ENCODE measurements at regions not wholly inside any gene's neighbourhood (a gene's known extent, or its start where the extent isn't known, plus 50 kb on each side); places are given as distances from the start of the nearest gene placed in this dataset.

DNA sequence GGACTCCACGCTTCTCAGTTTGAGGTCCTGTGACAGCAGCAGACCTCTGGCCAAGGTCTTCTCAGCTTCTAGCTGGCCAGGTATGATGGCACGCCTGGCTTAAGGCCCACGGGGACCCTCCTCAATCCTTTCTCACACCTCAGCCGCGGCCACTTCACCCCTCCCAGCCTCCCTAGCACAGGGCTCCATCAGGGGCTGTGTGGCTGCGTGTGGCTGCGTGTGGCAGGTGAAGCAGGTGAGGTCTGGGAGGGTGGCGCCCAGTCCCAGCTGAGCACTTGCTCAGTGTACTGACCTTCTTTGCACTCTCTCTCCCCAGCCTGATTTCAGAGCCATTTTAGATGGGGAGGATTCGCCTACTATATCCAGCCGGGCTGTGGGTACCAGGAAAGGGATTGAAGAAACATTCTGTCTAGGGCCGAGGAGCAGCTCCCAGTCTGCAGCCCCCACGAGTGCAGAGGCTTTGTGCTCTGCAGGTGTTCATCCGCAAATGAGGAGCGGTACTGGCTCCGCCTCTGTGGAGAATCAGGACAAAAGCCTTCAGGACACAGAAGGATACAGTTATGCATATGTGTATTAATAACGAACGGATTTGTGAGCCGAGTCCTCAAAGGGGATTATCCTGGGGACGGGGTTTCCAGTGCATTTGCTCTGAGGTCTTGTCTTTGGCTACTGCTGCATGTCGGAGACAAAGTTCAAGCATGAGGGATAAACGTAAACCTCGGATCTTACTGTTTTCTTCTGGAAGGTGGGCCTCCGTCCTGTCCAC, 236.9 kb upstream of the RAB6C start:
- Histone ChIP-seq H3K9me1 (replicated peaks; ENCODE audit: control insufficient read depth, extremely low read depth, insufficient read depth, low read length) (no peaks in the 10 kb centered on the region), H3K79me2 (ENCODE audit: control insufficient read depth, insufficient read depth, low read length) (no peaks in the 10 kb centered on the region), H3K9ac (replicated peaks; ENCODE audit: extremely low read depth, insufficient read depth, low read length) (no peak overlapping the region), H2AFZ (ENCODE audit: low read depth, low read length) (no peak overlapping the region), H3K4me2 (ENCODE audit: insufficient read depth, low read length) (no peak overlapping the region), H3K27ac (ENCODE audit: insufficient read depth, low read depth, low read length) (no peak overlapping the region), H4K20me1 (replicated peaks; ENCODE audit: control insufficient read depth, extremely low read depth, insufficient read depth, low read length) (no peaks in the 10 kb centered on the region), H3K9me3 (replicated peaks; ENCODE audit: control insufficient read depth, insufficient read depth, low read length) (no peaks in the 10 kb centered on the region), H3K36me3 (ENCODE audit: control insufficient read depth in 2 of 2, extremely low read depth in 1 of 2, insufficient read depth in 2 of 2, low read length in 2 of 2) (no peaks in the 10 kb centered on the region), H3K4me1 (ENCODE audit: control insufficient read depth, extremely low read depth, insufficient read depth, low read length) (no peaks in the 10 kb centered on the region), H3K4me3 (replicated peaks in 1 of 3; ENCODE audit: insufficient read depth in 1 of 3, low read depth in 1 of 3, low read length in 3 of 3) (no peak overlapping the region), H3K27me3 (ENCODE audit: control insufficient read depth in 2 of 2, insufficient read depth in 2 of 2, low read length in 2 of 2) (no peaks in the 10 kb centered on the region)
- intact Hi-C loops (cut with micrococcal nuclease) (no loop called here), dilution Hi-C loops (cut with MboI; ENCODE audit: extremely low pct_ligation_motif_present, low sequenced_read_pairs) (no loop called here)
- BruUV-seq (replicated peaks) = no TSS peak
- FAIRE-seq (no peak), DNase-seq (ENCODE audit: low read depth, low spot score) (no peak)
- POLR2A ChIA-PET = no interaction called here
- TF ChIP-seq FOS (IDR thresholded peaks at IDR 0.05; ENCODE audit: borderline replicate concordance, insufficient read depth, low read length) (no peak), EZH2 (IDR thresholded peaks at IDR 0.05; ENCODE audit: borderline replicate concordance, low read depth, low read length, severe bottlenecking) (no peak), JUN (IDR thresholded peaks at IDR 0.05; ENCODE audit: borderline replicate concordance, insufficient read depth, insufficient read length, low read depth) (no peak), POLR2AphosphoS5 (IDR thresholded peaks at IDR 0.05; ENCODE audit: insufficient read depth, low read depth, low read length) (no peak), GATA2 (IDR thresholded peaks at IDR 0.05; ENCODE audit: insufficient read depth, insufficient read length, low read depth, low read length) (no peak), MYC (IDR thresholded peaks at IDR 0.05; ENCODE audit: low read depth, low read length) (no peak)
- TF ChIP-seq, protein P1, sequence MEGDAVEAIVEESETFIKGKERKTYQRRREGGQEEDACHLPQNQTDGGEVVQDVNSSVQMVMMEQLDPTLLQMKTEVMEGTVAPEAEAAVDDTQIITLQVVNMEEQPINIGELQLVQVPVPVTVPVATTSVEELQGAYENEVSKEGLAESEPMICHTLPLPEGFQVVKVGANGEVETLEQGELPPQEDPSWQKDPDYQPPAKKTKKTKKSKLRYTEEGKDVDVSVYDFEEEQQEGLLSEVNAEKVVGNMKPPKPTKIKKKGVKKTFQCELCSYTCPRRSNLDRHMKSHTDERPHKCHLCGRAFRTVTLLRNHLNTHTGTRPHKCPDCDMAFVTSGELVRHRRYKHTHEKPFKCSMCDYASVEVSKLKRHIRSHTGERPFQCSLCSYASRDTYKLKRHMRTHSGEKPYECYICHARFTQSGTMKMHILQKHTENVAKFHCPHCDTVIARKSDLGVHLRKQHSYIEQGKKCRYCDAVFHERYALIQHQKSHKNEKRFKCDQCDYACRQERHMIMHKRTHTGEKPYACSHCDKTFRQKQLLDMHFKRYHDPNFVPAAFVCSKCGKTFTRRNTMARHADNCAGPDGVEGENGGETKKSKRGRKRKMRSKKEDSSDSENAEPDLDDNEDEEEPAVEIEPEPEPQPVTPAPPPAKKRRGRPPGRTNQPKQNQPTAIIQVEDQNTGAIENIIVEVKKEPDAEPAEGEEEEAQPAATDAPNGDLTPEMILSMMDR (IDR thresholded peaks at IDR 0.05; ENCODE audit: extremely low read depth in 1 of 2, insufficient read depth in 1 of 2, low read depth in 1 of 2, low read length in 2 of 2) = no peak
- TF ChIP-seq, protein P2, sequence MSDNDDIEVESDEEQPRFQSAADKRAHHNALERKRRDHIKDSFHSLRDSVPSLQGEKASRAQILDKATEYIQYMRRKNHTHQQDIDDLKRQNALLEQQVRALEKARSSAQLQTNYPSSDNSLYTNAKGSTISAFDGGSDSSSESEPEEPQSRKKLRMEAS (IDR thresholded peaks at IDR 0.05; ENCODE audit: insufficient read depth, insufficient read length) = no peak
- CTCF ChIA-PET = no interaction called here
